ENCODE measurements at regions not wholly inside any gene's neighbourhood (a gene's known extent, or its start where the extent isn't known, plus 50 kb on each side); places are given as distances from the start of the nearest gene placed in this dataset.

GRCh38 chrX:108795240-108795639 is 58.9 kb upstream of the IRS4 start:
- no peak for DNase-seq

Measured in T-helper 1 cell (primary cell).